Trophoblast cell (in vitro differentiated cells and primary cell): ENCODE measurements at regions not wholly inside any gene's neighbourhood (a gene's known extent, or its start where the extent isn't known, plus 50 kb on each side); places are given as distances from the start of the nearest gene placed in this dataset.

Experiments
- DNase-seq, 2 donors: peaks; one replicate each; pipeline ENCODE4 v3.0.0-alpha.2; 2016
- H2AFZ ChIP-seq: 2 replicates; pipeline ENCODE4 v1.6.1; 2013; ENCODE audit warnings: low read length, moderate library complexity, mild to moderate bottlenecking; ENCODE audit not compliant: insufficient read depth, poor library complexity
- H2AK5ac ChIP-seq: 2 replicates; pipeline ENCODE4 v1.6.1; 2013; ENCODE audit warnings: mild to moderate bottlenecking, low read length
- H2BK120ac ChIP-seq: 2 replicates; pipeline ENCODE4 v1.6.1; 2013; ENCODE audit warnings: low read length, mild to moderate bottlenecking, moderate library complexity; ENCODE audit not compliant: insufficient read depth, poor library complexity
- H2BK12ac ChIP-seq: 2 replicates; pipeline ENCODE4 v1.6.1; 2013; ENCODE audit warnings: mild to moderate bottlenecking, low read length, moderate library complexity
- H2BK5ac ChIP-seq: 2 replicates; pipeline ENCODE4 v1.6.1; 2013; ENCODE audit warnings: low read length, low read depth, moderate library complexity, mild to moderate bottlenecking; ENCODE audit not compliant: poor library complexity
- H3K14ac ChIP-seq: 2 replicates; pipeline ENCODE4 v1.6.1; 2013; ENCODE audit warnings: mild to moderate bottlenecking, low read length
- H3K18ac ChIP-seq: 2 replicates; pipeline ENCODE4 v1.6.1; 2013; ENCODE audit warnings: mild to moderate bottlenecking, low read length
- H3K23ac ChIP-seq: 2 replicates; pipeline ENCODE4 v1.6.1; 2013; ENCODE audit warnings: low read length
- H3K27ac ChIP-seq: 2 replicates; pipeline ENCODE4 v1.5.1; 2013; ENCODE audit warnings: low read depth, mild to moderate bottlenecking, inconsistent platforms, low read length, moderate library complexity
- H3K27me3 ChIP-seq: 2 replicates; pipeline ENCODE4 v1.6.1; 2013; ENCODE audit warnings: inconsistent platforms, mild to moderate bottlenecking, low read length, moderate library complexity; ENCODE audit not compliant: insufficient read depth
- H3K36me3 ChIP-seq, 2 experiments: 1 replicate in 1 of 2; 2 replicates in 1 of 2; pipeline ENCODE4 v1.6.1; 2013; ENCODE audit warnings: low read length in 2 of 2, mild to moderate bottlenecking in 2 of 2, moderate library complexity in 1 of 2; ENCODE audit not compliant: insufficient read depth in 2 of 2, control insufficient read depth in 1 of 2
- H3K4ac ChIP-seq: 2 replicates; pipeline ENCODE4 v1.6.1; 2013; ENCODE audit warnings: low read depth, mild to moderate bottlenecking, low read length, moderate library complexity
- H3K4me1 ChIP-seq, 2 experiments: 1 replicate in 1 of 2; 2 replicates in 1 of 2; pipeline ENCODE4 v1.6.1; 2013; ENCODE audit warnings: low read length in 2 of 2, mild to moderate bottlenecking in 2 of 2, moderate library complexity in 1 of 2; ENCODE audit not compliant: insufficient read depth in 2 of 2, control insufficient read depth in 1 of 2
- H3K4me2 ChIP-seq: 2 replicates; pipeline ENCODE4 v1.6.1; 2013; ENCODE audit warnings: inconsistent platforms, mild to moderate bottlenecking, low read length, moderate library complexity
- H3K4me3 ChIP-seq: 2 replicates; pipeline ENCODE4 v1.5.1; 2013; ENCODE audit warnings: mild to moderate bottlenecking, low read depth, low read length, inconsistent platforms
- H3K79me1 ChIP-seq: one replicate; pipeline ENCODE4 v1.6.1; 2013; ENCODE audit warnings: low read length
- H3K79me2 ChIP-seq: 2 replicates; pipeline ENCODE4 v1.6.1; 2013; ENCODE audit warnings: low read length, mild to moderate bottlenecking; ENCODE audit not compliant: control insufficient read depth, insufficient read depth, poor library complexity
- H3K9ac ChIP-seq: 2 replicates; pipeline ENCODE4 v1.6.1; 2013; ENCODE audit warnings: mild to moderate bottlenecking, low read length
- H3K9me3 ChIP-seq: 2 replicates; pipeline ENCODE4 v1.6.1; 2013; ENCODE audit warnings: low read depth, mild to moderate bottlenecking, control low read depth, inconsistent platforms, low read length; ENCODE audit not compliant: insufficient read depth
- H4K12ac ChIP-seq: 2 replicates; pipeline ENCODE4 v1.6.1; 2013; ENCODE audit warnings: low read depth, mild to moderate bottlenecking, low read length, moderate library complexity
- H4K8ac ChIP-seq: 2 replicates; pipeline ENCODE4 v1.6.1; 2013; ENCODE audit warnings: low read depth, mild to moderate bottlenecking, low read length, moderate library complexity
- H4K91ac ChIP-seq: one replicate; pipeline ENCODE4 v1.6.1; 2013; ENCODE audit warnings: low read depth, mild to moderate bottlenecking, low read length, moderate library complexity
- WGBS: extraction: QIAGEN DNeasy Blood & Tissue Kit; methylation state at CpG from one replicate; pipeline ENCODE4 v1.1.7; 2013; ENCODE audit warnings: missing lambda C conversion rate; ENCODE audit not compliant: insufficient read length, insufficient coverage; ENCODE audit errors: extremely low coverage; 5-methylcytosine and 5-hydroxymethylcytosine counted together

- H3K4ac ChIP-seq, result no peak overlapping the region
- no peak overlapping the region for H2BK120ac ChIP-seq
- H3K9me3 ChIP-seq, result no peaks in the 10 kb centered on the region
- no peaks in the 10 kb centered on the region for H3K4me1 ChIP-seq
- H3K4me2 ChIP-seq, result no peak overlapping the region
- WGBS, result no CpG with 5 or more reads among the region's 3 CpGs
- no peaks in the 10 kb centered on the region for H3K79me1 ChIP-seq
- H4K8ac ChIP-seq, result no peak overlapping the region
- no peaks in the 10 kb centered on the region for H3K27me3 ChIP-seq
- H3K18ac ChIP-seq, result no peak overlapping the region
- no peak overlapping the region for H4K91ac ChIP-seq
- H3K27ac ChIP-seq, result no peak overlapping the region
- H3K79me2 ChIP-seq, result no peaks in the 10 kb centered on the region
- no peak overlapping the region for H3K9ac ChIP-seq
- no peak overlapping the region for H3K23ac ChIP-seq
- H3K36me3 ChIP-seq, result no peaks in the 10 kb centered on the region
- H3K4me3 ChIP-seq, result no peak overlapping the region
- no peak overlapping the region for H3K14ac ChIP-seq
- H2AK5ac ChIP-seq, result no peak overlapping the region
- no peak for DNase-seq
- no peak overlapping the region for H2BK5ac ChIP-seq
- no peak overlapping the region for H2AFZ ChIP-seq
- no peak overlapping the region for H4K12ac ChIP-seq
- H2BK12ac ChIP-seq, result no peak overlapping the region
Observed at GRCh38 chr12:102592134-102592533, 111.8 kb upstream of the IGF1 start.

DNA sequence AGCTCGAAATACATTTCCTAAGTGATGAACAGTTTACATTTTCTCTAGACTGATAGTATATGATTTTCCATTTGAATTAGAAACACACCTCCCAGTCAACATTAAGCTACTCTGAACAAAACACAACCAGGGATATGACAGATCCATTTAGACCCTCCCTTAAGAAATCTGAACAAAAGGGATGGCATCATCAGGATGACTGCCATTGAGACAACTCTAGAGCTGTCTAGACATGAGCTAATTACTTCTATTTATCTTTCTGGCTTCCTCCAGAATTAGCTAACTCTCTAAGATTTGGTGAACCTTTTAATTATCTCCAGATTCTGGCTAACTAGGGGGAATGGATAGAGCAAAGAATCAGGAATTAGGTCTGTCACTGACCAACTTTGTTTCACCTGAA, 92.9 kb upstream of the IGF1 start:
- H3K36me3 ChIP-seq, result no peaks in the 10 kb centered on the region
- H2BK120ac ChIP-seq, result no peak overlapping the region
- no peaks in the 10 kb centered on the region for H3K79me2 ChIP-seq
- H3K14ac ChIP-seq, result no peak overlapping the region
- peaks cover 5% of the 10 kb centered on the region for H3K79me1 ChIP-seq
- H2AFZ ChIP-seq, result no peak overlapping the region
- H3K4ac ChIP-seq, result no peak overlapping the region
- WGBS, result no CpG with 5 or more reads among the region's 1 CpG
- no peak overlapping the region for H3K4me3 ChIP-seq
- no peak overlapping the region for H3K18ac ChIP-seq
- H3K4me2 ChIP-seq, result no peak overlapping the region
- H3K9ac ChIP-seq, result no peak overlapping the region
- no peak overlapping the region for H4K91ac ChIP-seq
- no peak overlapping the region for H2BK12ac ChIP-seq
- H3K4me1 ChIP-seq, result peaks cover 2 to 4% of the 10 kb centered on the region in 2 experiments
- no peak overlapping the region for H3K23ac ChIP-seq
- no peak overlapping the region for H4K12ac ChIP-seq
- no peak for DNase-seq
- no peak overlapping the region for H2BK5ac ChIP-seq
- H2AK5ac ChIP-seq, result no peak overlapping the region
- no peak overlapping the region for H4K8ac ChIP-seq
- H3K27ac ChIP-seq, result no peak overlapping the region
- H3K9me3 ChIP-seq, result no peaks in the 10 kb centered on the region
- H3K27me3 ChIP-seq, result no peaks in the 10 kb centered on the region

- Histone ChIP-seq H2BK5ac (no peak overlapping the region), H2AK5ac (peak overlapping the region; percentile 83), H4K91ac (peak overlapping the region; percentile 62), H2BK12ac (peak overlapping the region; percentile 87), H3K4me1 (peaks cover 2 to 8% of the 10 kb centered on the region in 2 experiments), H3K14ac (peak overlapping the region; percentile 70), H4K8ac (no peak overlapping the region), H3K4me3 (no peak overlapping the region), H2BK120ac (peak overlapping the region; percentile 66), H4K12ac (no peak overlapping the region), H3K9ac (no peak overlapping the region), H3K18ac (no peak overlapping the region), H2AFZ (no peak overlapping the region), H3K36me3 (no peaks in the 10 kb centered on the region), H3K79me1 (peaks cover 9% of the 10 kb centered on the region), H3K9me3 (no peaks in the 10 kb centered on the region), H3K23ac (no peak overlapping the region), H3K27ac (no peak overlapping the region), H3K4ac (no peak overlapping the region), H3K4me2 (no peak overlapping the region), H3K79me2 (no peaks in the 10 kb centered on the region), H3K27me3 (no peaks in the 10 kb centered on the region)
- WGBS, result no CpG with 5 or more reads among the region's 3 CpGs
- no peak for DNase-seq
Observed at GRCh38 chr12:102571889-102572288, 91.5 kb upstream of the IGF1 start.

DNA sequence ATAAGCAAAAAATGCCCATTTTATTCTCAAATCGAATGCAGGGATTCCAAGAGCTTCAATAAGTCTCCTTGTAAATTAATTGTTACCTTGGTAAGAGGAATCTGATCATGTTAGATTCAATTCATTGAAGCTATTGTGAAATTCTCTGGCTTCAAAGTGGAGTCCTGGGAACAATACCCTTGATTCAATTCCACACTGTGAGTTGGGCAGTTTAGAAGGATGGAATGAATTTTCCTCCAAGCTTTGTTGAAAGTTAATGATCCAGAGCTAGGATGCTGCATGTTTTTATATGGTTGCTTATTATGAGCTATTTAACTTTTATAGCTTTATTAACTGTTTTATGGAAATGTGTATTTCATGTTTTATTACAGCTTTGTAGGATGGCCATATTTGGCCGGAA, 89.9 kb upstream of the IGF1 start:
- peaks cover 19% of the 10 kb centered on the region for H3K79me1 ChIP-seq
- peaks cover 0 to 2% of the 10 kb centered on the region in 2 experiments for H3K36me3 ChIP-seq
- no CpG with 5 or more reads among the region's 2 CpGs for WGBS
- no peak overlapping the region for H2AFZ ChIP-seq
- H4K8ac ChIP-seq, result no peak overlapping the region
- H3K18ac ChIP-seq, result no peak overlapping the region
- no peak overlapping the region for H3K4ac ChIP-seq
- no peaks in the 10 kb centered on the region for H3K79me2 ChIP-seq
- no peaks in the 10 kb centered on the region for H3K9me3 ChIP-seq
- no peak overlapping the region for H3K4me3 ChIP-seq
- no peak overlapping the region for H3K23ac ChIP-seq
- no peak overlapping the region for H2BK120ac ChIP-seq
- DNase-seq, result no peak
- no peak overlapping the region for H4K91ac ChIP-seq
- H2BK12ac ChIP-seq, result no peak overlapping the region
- H3K27me3 ChIP-seq, result no peaks in the 10 kb centered on the region
- peaks cover 5 to 10% of the 10 kb centered on the region in 2 experiments for H3K4me1 ChIP-seq
- H4K12ac ChIP-seq, result no peak overlapping the region
- no peak overlapping the region for H3K9ac ChIP-seq
- H2BK5ac ChIP-seq, result no peak overlapping the region
- no peak overlapping the region for H3K27ac ChIP-seq
- no peak overlapping the region for H3K4me2 ChIP-seq
- no peak overlapping the region for H3K14ac ChIP-seq
- no peak overlapping the region for H2AK5ac ChIP-seq
